H1 (cell line): ENCODE measurements at regions not wholly inside any gene's neighbourhood (a gene's known extent, or its start where the extent isn't known, plus 50 kb on each side); places are given as distances from the start of the nearest gene placed in this dataset.

Experiments
- CTCF ChIA-PET: fragments of 300-600 bp; sonication (Branson Sonifier 250); formaldehyde crosslinking; loops from one replicate; lab custom pipeline; 2021; ENCODE audit not compliant: partially characterized antibody; lab: Charles Lee
- POLR2A ChIA-PET: fragments of 300-600 bp; sonication (Branson Sonifier 250); formaldehyde crosslinking; loops from one replicate; lab custom pipeline; 2021; ENCODE audit warnings: inconsistent platforms; ENCODE audit not compliant: partially characterized antibody; lab: Charles Lee
- DNase-seq, 2 experiments: peaks; one replicate each; pipeline versions ENCODE4 v3.0.0 to v3.0.0-alpha.2; 2010 to 2022; ENCODE audit warnings: low spot score in 2 of 2, low read depth in 1 of 2, mixed read lengths in 1 of 2
- FAIRE-seq: peaks from 2 replicates; lab custom pipeline; 2011; peaks lifted over from hg19 to GRCh38; lab: Jason Lieb, UNC
- H2AFZ ChIP-seq: 2 replicates; pipeline ENCODE4 v1.8.1; 2012; ENCODE audit warnings: low read length, inconsistent platforms
- H2AK5ac ChIP-seq: 2 replicates; pipeline ENCODE4 v1.6.1; 2013; ENCODE audit warnings: low read depth, low read length
- H2BK120ac ChIP-seq: replicated peaks from 2 replicates; pipeline ENCODE3; 2013; ENCODE audit warnings: low read depth, low read length, inconsistent platforms
- H2BK12ac ChIP-seq: 2 replicates; pipeline ENCODE4 v1.6.1; 2013; ENCODE audit warnings: low read depth, low read length
- H2BK15ac ChIP-seq: 2 replicates; pipeline ENCODE4 v1.6.1; 2013; ENCODE audit warnings: low read length
- H2BK20ac ChIP-seq: 2 replicates; pipeline ENCODE4 v1.6.1; 2013; ENCODE audit warnings: low read length
- H2BK5ac ChIP-seq: 2 replicates; pipeline ENCODE4 v1.6.1; 2013; ENCODE audit warnings: low read depth, low read length
- H3K14ac ChIP-seq: 2 replicates; pipeline ENCODE4 v1.6.1; 2013; ENCODE audit warnings: inconsistent platforms; ENCODE audit not compliant: insufficient read length
- H3K18ac ChIP-seq: 2 replicates; pipeline ENCODE4 v1.6.1; 2013; ENCODE audit warnings: low read length; ENCODE audit errors: extremely low read depth
- H3K23ac ChIP-seq: 2 replicates; pipeline ENCODE4 v1.6.1; 2013; ENCODE audit warnings: inconsistent platforms; ENCODE audit not compliant: insufficient read length
- H3K23me2 ChIP-seq: 2 replicates; pipeline ENCODE4 v1.6.1; 2013; ENCODE audit warnings: low read depth, low read length
- H3K27ac ChIP-seq: 2 replicates; pipeline ENCODE4 v1.6.1; 2011; ENCODE audit warnings: low read depth, low read length, inconsistent platforms
- H3K27me3 ChIP-seq, 4 experiments: replicated peaks in 1 of 4; 1 replicate in 1 of 4; 2 replicates in 3 of 4; pipeline versions ENCODE4 v1.6.1 to v1.8.1; 2011 to 2013; ENCODE audit warnings: low read length in 3 of 4, mild to moderate bottlenecking in 3 of 4, inconsistent platforms in 2 of 4, mixed read lengths in 2 of 4, moderate library complexity in 1 of 4; ENCODE audit not compliant: control insufficient read depth in 3 of 4, insufficient read depth in 3 of 4; ENCODE audit errors: extremely low read depth in 1 of 4
- H3K36me3 ChIP-seq, 4 experiments: 2 replicates each; pipeline versions ENCODE4 v1.6.1 to v1.8.1; 2011 to 2013; ENCODE audit warnings: mild to moderate bottlenecking in 4 of 4, low read length in 3 of 4, moderate library complexity in 2 of 4, control low read depth in 1 of 4, inconsistent platforms in 1 of 4; ENCODE audit not compliant: insufficient read depth in 4 of 4, control insufficient read depth in 2 of 4
- H3K4ac ChIP-seq: replicated peaks from 2 replicates; pipeline ENCODE3; 2013; ENCODE audit warnings: low read length, low read depth, mixed read lengths, inconsistent platforms; ENCODE audit not compliant: insufficient read length
- H3K4me1 ChIP-seq, 4 experiments: replicated peaks in 1 of 4; 1 replicate in 1 of 4; 2 replicates in 3 of 4; pipeline versions ENCODE4 v1.6.1 to v1.8.1; 2011 to 2013; ENCODE audit warnings: low read length in 3 of 4, inconsistent platforms in 2 of 4, mixed read lengths in 1 of 4; ENCODE audit not compliant: insufficient read depth in 4 of 4, control insufficient read depth in 3 of 4
- H3K4me2 ChIP-seq, 2 experiments: 2 replicates each; pipeline versions ENCODE4 v1.6.1 to v1.8.1; 2011 to 2013; ENCODE audit warnings: low read depth in 2 of 2, low read length in 2 of 2, control low read depth in 1 of 2, inconsistent platforms in 1 of 2, mild to moderate bottlenecking in 1 of 2; ENCODE audit not compliant: insufficient read depth in 1 of 2
- H3K4me3 ChIP-seq, 4 experiments: fragments of 200-600, 300-600 bp in 1 of 4; sonication (generic), shearing (Covaris generic), sonication (Bioruptor Twin) in 1 of 4; 2 replicates each; pipeline versions ENCODE4 v1.5.1 to v1.8.1; 2011 to 2016; ENCODE audit warnings: low read length in 4 of 4, low read depth in 3 of 4, control low read depth in 2 of 4, inconsistent platforms in 2 of 4, mild to moderate bottlenecking in 2 of 4, mixed read lengths in 1 of 4, moderate library complexity in 1 of 4; ENCODE audit not compliant: insufficient read depth in 2 of 4; ENCODE audit errors: extremely low read depth in 1 of 4
- H3K56ac ChIP-seq: replicated peaks from 2 replicates; pipeline ENCODE3; 2013; ENCODE audit warnings: low read depth, mild to moderate bottlenecking, mixed read lengths, low read length, inconsistent platforms; ENCODE audit not compliant: insufficient read length
- H3K79me1 ChIP-seq: 2 replicates; pipeline ENCODE4 v1.6.1; 2013; ENCODE audit warnings: low read depth, low read length, control low read depth
- H3K79me2 ChIP-seq, 2 experiments: 2 replicates each; pipeline versions ENCODE4 v1.6.1 to v1.8.1; 2012 to 2013; ENCODE audit warnings: low read length in 2 of 2, mild to moderate bottlenecking in 2 of 2, inconsistent platforms in 1 of 2; ENCODE audit not compliant: insufficient read depth in 2 of 2, control insufficient read depth in 1 of 2
- H3K9ac ChIP-seq, 4 experiments: replicated peaks in 1 of 4; 1 replicate in 1 of 4; 2 replicates in 3 of 4; pipeline versions ENCODE4 v1.6.1 to v1.8.1; 2011 to 2013; ENCODE audit warnings: low read depth in 3 of 4, low read length in 3 of 4, control low read depth in 2 of 4, mild to moderate bottlenecking in 2 of 4, moderate library complexity in 2 of 4, inconsistent platforms in 1 of 4; ENCODE audit errors: extremely low read depth in 1 of 4
- H3K9me3 ChIP-seq, 2 experiments: 2 replicates each; pipeline versions ENCODE4 v1.6.1 to v1.8.1; 2012 to 2013; ENCODE audit warnings: mild to moderate bottlenecking in 2 of 2, moderate library complexity in 2 of 2, control low read depth in 1 of 2, inconsistent platforms in 1 of 2, low read depth in 1 of 2, low read length in 1 of 2, mixed read lengths in 1 of 2; ENCODE audit not compliant: insufficient read depth in 2 of 2
- H4K20me1 ChIP-seq, 2 experiments: replicated peaks in 1 of 2; 2 replicates each; pipeline versions ENCODE3 to v1.8.1; 2011 to 2013; ENCODE audit warnings: inconsistent platforms in 2 of 2, low read length in 2 of 2, mild to moderate bottlenecking in 1 of 2; ENCODE audit not compliant: insufficient read depth in 2 of 2, control insufficient read depth in 1 of 2
- H4K5ac ChIP-seq: 2 replicates; pipeline ENCODE4 v1.6.1; 2013; ENCODE audit warnings: low read length, low read depth, mixed read lengths, inconsistent platforms; ENCODE audit not compliant: insufficient read length
- H4K8ac ChIP-seq: 2 replicates; pipeline ENCODE4 v1.8.0; 2013; ENCODE audit warnings: mild to moderate bottlenecking, moderate library complexity, low read length, inconsistent platforms; ENCODE audit not compliant: insufficient read depth; ENCODE audit errors: extremely low read depth
- H4K91ac ChIP-seq: replicated peaks from 2 replicates; pipeline ENCODE3; 2013; ENCODE audit warnings: low read length, mixed read lengths, inconsistent platforms; ENCODE audit not compliant: insufficient read length
- CHD1 ChIP-seq: IDR thresholded peaks from 2 replicates; pipeline ENCODE4 v1.6.1; 2012; ENCODE audit warnings: low read depth, low read length, improper control_type of control experiment
- CTBP2 ChIP-seq: IDR thresholded peaks from 2 replicates; pipeline ENCODE4 v1.7.0; 2011; ENCODE audit warnings: borderline replicate concordance, mild to moderate bottlenecking, moderate library complexity, mixed read lengths, low read length; ENCODE audit not compliant: insufficient read depth, insufficient read length
- RNF2 ChIP-seq: fragments of 200-900, 300-1000 bp; sonication (generic); IDR thresholded peaks from 2 replicates; pipeline ENCODE4 v1.7.1; 2016; ENCODE audit warnings: borderline replicate concordance, low read depth, mild to moderate bottlenecking, antibody characterized with exemption, low read length; ENCODE audit not compliant: poor library complexity, severe bottlenecking; ENCODE audit errors: missing control alignments
- SIN3A ChIP-seq, 2 experiments: IDR thresholded peaks in 1 of 2; conservative IDR thresholded peaks in 1 of 2; 2 replicates each; pipeline ENCODE4 v1.6.1; 2011 to 2012; ENCODE audit warnings: low read length in 2 of 2, improper control_type of control experiment in 1 of 2, low read depth in 1 of 2, mild to moderate bottlenecking in 1 of 2
- TAF1 ChIP-seq: IDR thresholded peaks from 2 replicates; pipeline ENCODE4 v1.6.1; 2011; ENCODE audit warnings: mild to moderate bottlenecking, low read depth, low read length
- TAF7 ChIP-seq: optimal IDR thresholded peaks from 2 replicates; pipeline ENCODE3; 2011; ENCODE audit warnings: low read depth, mild to moderate bottlenecking, inconsistent platforms, low read length, moderate library complexity, borderline replicate concordance
- WGBS, 2 experiments: shearing (Covaris generic) in 1 of 2; methylation state at CpG; one replicate each; pipeline versions ENCODE4 v1.1.6 to v1.1.7; 2013 to 2015; ENCODE audit warnings: low lambda C conversion rate in 2 of 2, mixed read lengths in 2 of 2, inconsistent platforms in 1 of 2, low coverage in 1 of 2, missing lambda C conversion rate in 1 of 2; ENCODE audit not compliant: insufficient replicate concordance in 2 of 2, insufficient coverage in 1 of 2, insufficient read length in 1 of 2; ENCODE audit errors: extremely low coverage in 1 of 2, missing lambda C conversion rate in 1 of 2; 5-methylcytosine and 5-hydroxymethylcytosine counted together

DNA sequence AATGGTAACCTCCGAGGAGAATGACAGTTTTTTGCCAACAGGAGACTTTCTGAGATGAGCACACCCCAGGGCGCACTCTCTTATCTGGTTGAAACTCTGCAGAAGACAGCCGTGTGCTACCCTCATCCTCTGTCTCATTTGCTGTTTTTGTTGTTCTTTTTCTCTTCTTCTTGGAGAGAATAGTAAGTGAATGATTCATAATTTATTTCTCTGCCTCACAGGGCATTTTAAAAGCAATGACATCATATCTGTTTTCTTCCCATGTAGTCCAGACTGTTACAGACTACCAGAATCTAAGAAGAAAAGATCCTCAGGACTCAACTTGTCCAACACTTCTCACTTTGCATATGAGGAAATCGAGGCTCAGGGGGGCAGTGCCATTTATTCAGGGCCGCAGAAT, 771.1 kb upstream of the GRM7 start:
- no peak overlapping the region for H4K8ac ChIP-seq
- no peak overlapping the region for H4K91ac ChIP-seq
- POLR2A ChIA-PET: no interaction called here
- FAIRE-seq (no peak), DNase-seq (no peak)
- no peaks in the 10 kb centered on the region for H3K9me3 ChIP-seq
- CTCF ChIA-PET: no interaction called here
- H3K14ac ChIP-seq: no peak overlapping the region
- no peak overlapping the region for H3K9ac ChIP-seq
- no peak overlapping the region for H2BK120ac ChIP-seq
- no peak overlapping the region for H3K27ac ChIP-seq
- no peaks in the 10 kb centered on the region for H4K20me1 ChIP-seq
- no peak overlapping the region for H2BK12ac ChIP-seq
- no peak overlapping the region for H4K5ac ChIP-seq
- H3K23me2 ChIP-seq: no peaks in the 10 kb centered on the region
- H2BK20ac ChIP-seq: no peak overlapping the region
- no peak overlapping the region for H3K23ac ChIP-seq
- no peaks in the 10 kb centered on the region for H3K79me1 ChIP-seq
- H3K4me1 ChIP-seq: no peaks in the 10 kb centered on the region
- no peaks in the 10 kb centered on the region for H3K27me3 ChIP-seq
- H3K4me3 ChIP-seq: no peak overlapping the region
- no peak overlapping the region for H2AFZ ChIP-seq
- no peak overlapping the region for H3K4ac ChIP-seq
- H2BK15ac ChIP-seq: no peak overlapping the region
- H3K36me3 ChIP-seq: no peaks in the 10 kb centered on the region
- no peak overlapping the region for H3K18ac ChIP-seq
- WGBS, 2 experiments: 91% methylated on average over 5 of the region's 5 CpGs; no CpG with 5 or more reads in 1 of the 2 experiments
- no peak for TF ChIP-seq TAF7
- no peak for TF ChIP-seq RNF2
- TF ChIP-seq CHD1: no peak
- TF ChIP-seq SIN3A (conservative IDR thresholded peaks at IDR 0.05 in 1 of 2, IDR thresholded peaks at IDR 0.05 in 1 of 2; ENCODE audit: low read depth in 1 of 2, low read length in 2 of 2): no peak
- TF ChIP-seq TAF1: no peak
- TF ChIP-seq CTBP2: no peak
- H2AK5ac ChIP-seq: no peak overlapping the region
- no peaks in the 10 kb centered on the region for H3K79me2 ChIP-seq
- no peak overlapping the region for H3K56ac ChIP-seq
- H3K4me2 ChIP-seq: no peak overlapping the region
- H2BK5ac ChIP-seq: no peak overlapping the region
